Heart right ventricle (tissue), 16 donors: ENCODE measurements at regions not wholly inside any gene's neighbourhood (a gene's known extent, or its start where the extent isn't known, plus 50 kb on each side); places are given as distances from the start of the nearest gene placed in this dataset.

ENCODE experiments used
- ATAC-seq, 8 donors: fragments of 200-7000 bp; cut with Tn5 transposase; one replicate each; pipeline ENCODE4 v1.9.1; 2020; ENCODE audit warnings: mild to moderate bottlenecking in 8 of 8, moderate library complexity in 8 of 8, moderate number of reproducible peaks in 1 of 8
- DNase-seq, 2 donors: peaks; one replicate each; pipeline ENCODE4 v3.0.0-alpha.2; 2020
- H3K27ac ChIP-seq, 10 donors: fragments of 200-600 bp; sonication (generic) in 2 of 10; one replicate each; pipeline versions ENCODE4 v1.5.0 to v1.8.0; 2020 to 2022; ENCODE audit warnings: mild to moderate bottlenecking in 3 of 10
- H3K27me3 ChIP-seq, 7 donors: fragments of 200-600 bp; one replicate each; pipeline ENCODE4 v1.8.0; 2021 to 2022; ENCODE audit warnings: mild to moderate bottlenecking in 2 of 7
- H3K36me3 ChIP-seq, 9 donors: fragments of 200-600 bp; sonication (generic) in 1 of 9; one replicate each; pipeline versions ENCODE4 v1.5.0 to v1.8.0; 2020 to 2022; ENCODE audit warnings: mild to moderate bottlenecking in 2 of 9
- H3K4me1 ChIP-seq, 9 donors: fragments of 200-600 bp; sonication (generic) in 1 of 9; one replicate each; pipeline versions ENCODE4 v1.5.0 to v1.8.0; 2020 to 2022; ENCODE audit warnings: mild to moderate bottlenecking in 4 of 9
- H3K4me3 ChIP-seq, 10 donors: fragments of 200-600 bp; sonication (generic) in 2 of 10; one replicate each; pipeline versions ENCODE4 v1.5.0 to v1.8.0; 2020 to 2022; ENCODE audit warnings: mild to moderate bottlenecking in 7 of 10, moderate library complexity in 2 of 10
- H3K9me3 ChIP-seq, 11 donors: fragments of 200-600 bp in 10 of 11; sonication (generic) in 2 of 11; one replicate each; pipeline versions ENCODE4 v1.5.0 to v1.8.0; 2013 to 2022; ENCODE audit warnings: mild to moderate bottlenecking in 2 of 11, control low read depth in 1 of 11, moderate library complexity in 1 of 11
- WGBS, 2 donors: extraction: QIAGEN DNeasy Blood & Tissue Kit; methylation state at CpG; one replicate each; pipeline ENCODE4 v1.1.7; 2013; ENCODE audit warnings: inconsistent platforms in 1 of 2; 5-methylcytosine and 5-hydroxymethylcytosine counted together
- intact Hi-C, 10 donors: fragments of 100-400 bp; cut with DNase I; formaldehyde crosslinking; loops; one replicate each; pipeline versions ENCODE4 v1.11.1 to v1.14.2; 2022
- TF ChIP-seq, protein P1 (sequence below), 9 donors: fragments of 200-600 bp; sonication (generic) in 2 of 9; IDR thresholded peaks; one replicate each; pipeline versions ENCODE4 v1.5.0 to v1.8.0; 2021 to 2022; ENCODE audit warnings: antibody characterized with exemption in 9 of 9, mild to moderate bottlenecking in 5 of 9, moderate library complexity in 1 of 9
- donor health status: Arrhythmogenic right ventricular cardiomyopathy.
- donor health status: ischemic (EF 13 %, LVEDD 7.1; RV severe dilation, severe dysfunction).
- donor health status: healthy with polysubstance abuse.
- donor health status: DM: no; HTN: yes; CAD: no.
- donor health status: DM: no; HTN: no; CAD: no.
- donor health status: ischemic (EF 25% LVEDD 6.9; RV normal size, moderate dysfunction).
- donor health status: ischemic (EF 25% LVEDD 5.7; RV mildly dilated, moderate dysfunction).
- donor health status: healthy.
- donor health status: DM: yes; HTN: yes; CAD: no.
- donor health status: Ischemic cardiomyopathy.
- donor health status: ischemic (EF 35%, LVEDD 5.7; RV mildly dilated, moderate dysfunction).
- donor health status: nonischemic (EF 11% LVEDD 7.7; RV severe dilation, severe dysfunction).
- donor health status: DM: yes; HTN: yes; CAD: no.
- donor health status: PGD.
- donor health status: ischemic (EF 29% LVEDD 5.4; RV normal size, mild dysfunction).
- donor health status: nonischemic (EF 23%, LVEDD 6.1; RV moderate dilation, normal function).

DNA sequence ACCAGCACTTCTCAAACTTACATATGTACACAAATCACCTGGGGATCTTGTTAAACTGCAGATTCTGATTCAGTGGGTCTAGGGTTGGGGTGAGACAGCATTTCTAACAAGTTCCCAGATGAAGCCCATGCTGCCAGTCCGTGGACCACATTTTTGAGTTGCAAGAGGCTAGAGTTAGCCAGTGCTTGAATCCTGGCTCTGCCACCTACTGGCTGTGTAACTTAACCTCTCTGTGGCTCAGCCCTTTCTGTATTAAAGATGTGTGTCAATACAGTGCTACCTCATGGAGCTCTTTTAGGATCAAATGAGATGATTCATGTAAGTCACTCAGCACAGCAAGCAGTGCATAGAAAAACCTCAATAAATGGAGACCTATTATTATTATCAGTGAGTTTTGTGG, 90.2 kb upstream of the ISX start:
- DNase-seq (no peak), ATAC-seq (no peak)
- peaks cover 0 to 10% (median 0%) of the 10 kb centered on the region in 7 donors for H3K27me3 ChIP-seq
- 18 to 20% methylated on average over 1 of the region's 1 CpG for WGBS, 2 donors
- no peak overlapping the region for H3K4me3 ChIP-seq
- H3K4me1 ChIP-seq, result no peaks in the 10 kb centered on the region
- intact Hi-C loops, result no loop called here
- no peaks in the 10 kb centered on the region for H3K36me3 ChIP-seq
- peaks cover 0 to 5% (median 0%) of the 10 kb centered on the region in 11 donors for H3K9me3 ChIP-seq
- H3K27ac ChIP-seq, result no peak overlapping the region
- TF ChIP-seq, protein P1, sequence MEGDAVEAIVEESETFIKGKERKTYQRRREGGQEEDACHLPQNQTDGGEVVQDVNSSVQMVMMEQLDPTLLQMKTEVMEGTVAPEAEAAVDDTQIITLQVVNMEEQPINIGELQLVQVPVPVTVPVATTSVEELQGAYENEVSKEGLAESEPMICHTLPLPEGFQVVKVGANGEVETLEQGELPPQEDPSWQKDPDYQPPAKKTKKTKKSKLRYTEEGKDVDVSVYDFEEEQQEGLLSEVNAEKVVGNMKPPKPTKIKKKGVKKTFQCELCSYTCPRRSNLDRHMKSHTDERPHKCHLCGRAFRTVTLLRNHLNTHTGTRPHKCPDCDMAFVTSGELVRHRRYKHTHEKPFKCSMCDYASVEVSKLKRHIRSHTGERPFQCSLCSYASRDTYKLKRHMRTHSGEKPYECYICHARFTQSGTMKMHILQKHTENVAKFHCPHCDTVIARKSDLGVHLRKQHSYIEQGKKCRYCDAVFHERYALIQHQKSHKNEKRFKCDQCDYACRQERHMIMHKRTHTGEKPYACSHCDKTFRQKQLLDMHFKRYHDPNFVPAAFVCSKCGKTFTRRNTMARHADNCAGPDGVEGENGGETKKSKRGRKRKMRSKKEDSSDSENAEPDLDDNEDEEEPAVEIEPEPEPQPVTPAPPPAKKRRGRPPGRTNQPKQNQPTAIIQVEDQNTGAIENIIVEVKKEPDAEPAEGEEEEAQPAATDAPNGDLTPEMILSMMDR (IDR thresholded peaks at IDR 0.05), result peak in 1 of 9 donors; percentile 6

DNA sequence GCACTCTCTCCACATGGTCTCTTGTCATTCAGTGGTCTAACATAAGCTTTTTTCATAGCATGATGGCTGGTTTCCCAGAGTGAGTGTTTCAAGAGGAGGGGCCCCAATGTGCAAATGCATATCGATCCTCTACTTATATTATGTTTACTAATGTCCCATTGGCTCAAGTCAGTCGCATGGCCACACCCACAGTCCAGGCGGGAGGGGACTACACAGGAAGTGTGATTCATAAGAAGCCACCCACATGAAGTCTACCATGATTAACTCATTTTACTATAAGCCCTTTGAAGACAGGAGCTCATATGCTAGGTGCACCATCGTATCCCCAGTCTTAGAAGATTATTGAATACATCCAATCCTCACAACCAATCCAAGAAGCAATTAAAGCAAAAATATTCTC, 89.5 kb upstream of the ISX start:
- Histone ChIP-seq H3K4me3 (no peak overlapping the region), H3K27ac (no peak overlapping the region), H3K4me1 (no peaks in the 10 kb centered on the region), H3K36me3 (no peaks in the 10 kb centered on the region), H3K27me3 (peaks cover 0 to 6% (median 0%) of the 10 kb centered on the region in 7 donors), H3K9me3 (peaks cover 0 to 5% (median 0%) of the 10 kb centered on the region in 11 donors)
- TF ChIP-seq, protein P1 (IDR thresholded peaks at IDR 0.05), result no peak
- intact Hi-C loops, result no loop called here
- 86 to 88% methylated on average over 4 of the region's 4 CpGs for WGBS, 2 donors
- ATAC-seq, result no peak
- no peak for DNase-seq

DNA sequence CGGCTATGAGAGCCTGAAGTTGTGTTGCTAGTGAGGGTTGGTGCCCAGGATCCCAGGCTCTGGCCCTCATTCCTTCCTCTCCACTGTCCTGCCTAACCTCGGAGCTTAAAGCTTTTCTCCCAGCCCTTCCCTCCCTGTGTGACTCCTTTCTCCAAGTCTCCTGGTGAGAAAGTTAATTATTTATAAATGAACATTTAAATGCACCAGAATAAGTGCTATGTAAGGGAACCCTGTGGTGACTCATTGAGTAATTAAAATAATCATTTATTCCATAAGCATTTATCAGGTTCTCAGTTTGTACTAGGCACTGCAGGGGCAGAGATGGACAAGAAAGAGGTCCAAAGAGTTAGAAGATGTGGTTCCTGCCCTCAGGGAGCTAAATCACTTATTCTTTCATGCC, 89.1 kb upstream of the ISX start:
- H3K4me3 ChIP-seq, result no peak overlapping the region
- intact Hi-C loops, result no loop called here
- ATAC-seq (no peak), DNase-seq (no peak)
- no peaks in the 10 kb centered on the region for H3K36me3 ChIP-seq
- peaks cover 0 to 3% (median 0%) of the 10 kb centered on the region in 7 donors for H3K27me3 ChIP-seq
- peaks cover 0 to 5% (median 0%) of the 10 kb centered on the region in 11 donors for H3K9me3 ChIP-seq
- WGBS, 2 donors, result 79 to 82% methylated on average over 2 of the region's 2 CpGs
- no peaks in the 10 kb centered on the region for H3K4me1 ChIP-seq
- no peak overlapping the region for H3K27ac ChIP-seq
- TF ChIP-seq, protein P1 (IDR thresholded peaks at IDR 0.05), result no peak

DNA sequence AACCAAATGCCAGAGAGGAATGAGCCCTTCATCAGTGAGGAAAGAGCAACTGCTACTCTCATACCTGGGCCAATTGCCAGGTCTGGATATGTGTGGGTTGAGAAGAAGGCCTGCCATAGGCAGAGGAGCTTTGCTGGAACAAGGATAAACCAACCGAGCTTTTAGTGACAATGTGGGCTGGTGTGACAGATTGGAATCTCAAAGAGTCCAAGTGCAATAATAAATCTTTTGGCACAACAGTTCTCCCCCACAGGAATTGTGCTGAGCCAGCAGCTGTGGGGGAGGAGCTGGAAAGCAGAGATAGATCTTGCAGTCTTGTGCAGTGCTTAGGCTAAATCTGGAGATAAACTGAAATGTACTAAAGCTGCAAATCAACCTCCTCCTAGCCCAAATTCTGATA, 79.4 kb upstream of the ISX start:
- no peak overlapping the region for H3K4me3 ChIP-seq
- WGBS, 2 donors, result 41 to 73% methylated on average over 1 of the region's 1 CpG

More for the DNA sequence above, 79.4 kb upstream of the ISX start:
- no peaks in the 10 kb centered on the region for H3K4me1 ChIP-seq
- intact Hi-C loops, result no loop called here
- no peak overlapping the region for H3K27ac ChIP-seq
- H3K36me3 ChIP-seq, result no peaks in the 10 kb centered on the region
- peaks cover 0 to 7% (median 0%) of the 10 kb centered on the region in 7 donors for H3K27me3 ChIP-seq
- TF ChIP-seq, protein P1 (IDR thresholded peaks at IDR 0.05), result no peak
- H3K9me3 ChIP-seq, result peaks cover 0 to 53% (median 18%) of the 10 kb centered on the region in 11 donors
- DNase-seq, result no peak
- no peak for ATAC-seq
